HG02973 (cell line): ENCODE measurements at regions not wholly inside any gene's neighbourhood (a gene's known extent, or its start where the extent isn't known, plus 50 kb on each side); places are given as distances from the start of the nearest gene placed in this dataset.

Source experiments
- ATAC-seq: cut with Tn5 transposase; IDR thresholded peaks from one replicate; pipeline ENCODE4 v1.9.1; 2021; ENCODE audit warnings: moderate library complexity; ENCODE audit not compliant: unreplicated experiment

- ATAC-seq: no peak
These were observed 794.3 kb upstream of the ZEB2 start for GRCh38 chr2:145314119-145314633.

- no peak for ATAC-seq
These were observed 786.0 kb upstream of the ZEB2 start for GRCh38 chr2:145305889-145306288.

- no peak for ATAC-seq
These were observed 784.6 kb upstream of the ZEB2 start for GRCh38 chr2:145304501-145304900.

- ATAC-seq: no peak
These were observed 783.6 kb upstream of the ZEB2 start for GRCh38 chr2:145303536-145303935.

GRCh38 chr2:145302886-145303285 is 783.0 kb upstream of the ZEB2 start:
- ATAC-seq: no peak

GRCh38 chr2:145302451-145302850 is 782.5 kb upstream of the ZEB2 start:
- ATAC-seq: no peak

- no peak for ATAC-seq
These were observed 779.4 kb upstream of the ZEB2 start for GRCh38 chr2:145299368-145299767.

- no peak for ATAC-seq
These were observed 772.2 kb upstream of the ZEB2 start for GRCh38 chr2:145292166-145292565.

GRCh38 chr2:145290986-145291385 is 771.1 kb upstream of the ZEB2 start:
- ATAC-seq: no peak

- no peak for ATAC-seq
These were observed 770.0 kb upstream of the ZEB2 start for GRCh38 chr2:145289946-145290345.

- no peak for ATAC-seq
These were observed 769.0 kb upstream of the ZEB2 start for GRCh38 chr2:145288650-145289496.

GRCh38 chr2:145287736-145288135 is 767.8 kb upstream of the ZEB2 start:
- ATAC-seq: no peak

GRCh38 chr2:145286716-145287275 is 766.9 kb upstream of the ZEB2 start:
- ATAC-seq: no peak

- no peak for ATAC-seq
These were observed 764.6 kb upstream of the ZEB2 start for GRCh38 chr2:145284551-145284950.

- no peak for ATAC-seq
These were observed 763.2 kb upstream of the ZEB2 start for GRCh38 chr2:145283131-145283530.

GRCh38 chr2:145277922-145278321 is 758.0 kb upstream of the ZEB2 start:
- ATAC-seq: no peak

GRCh38 chr2:145273840-145274239 is 753.9 kb upstream of the ZEB2 start:
- no peak for ATAC-seq

- ATAC-seq: no peak
These were observed 749.0 kb upstream of the ZEB2 start for GRCh38 chr2:145268931-145269330.

- ATAC-seq: no peak
These were observed 747.5 kb upstream of the ZEB2 start for GRCh38 chr2:145267451-145267850.

- no peak for ATAC-seq
These were observed 745.3 kb upstream of the ZEB2 start for GRCh38 chr2:145265244-145265643.

- ATAC-seq: no peak
These were observed 740.8 kb upstream of the ZEB2 start for GRCh38 chr2:145260674-145261073.

GRCh38 chr2:145260081-145260480 is 740.2 kb upstream of the ZEB2 start:
- no peak for ATAC-seq
